ENCODE measurements at regions not wholly inside any gene's neighbourhood (a gene's known extent, or its start where the extent isn't known, plus 50 kb on each side); places are given as distances from the start of the nearest gene placed in this dataset.

DNA sequence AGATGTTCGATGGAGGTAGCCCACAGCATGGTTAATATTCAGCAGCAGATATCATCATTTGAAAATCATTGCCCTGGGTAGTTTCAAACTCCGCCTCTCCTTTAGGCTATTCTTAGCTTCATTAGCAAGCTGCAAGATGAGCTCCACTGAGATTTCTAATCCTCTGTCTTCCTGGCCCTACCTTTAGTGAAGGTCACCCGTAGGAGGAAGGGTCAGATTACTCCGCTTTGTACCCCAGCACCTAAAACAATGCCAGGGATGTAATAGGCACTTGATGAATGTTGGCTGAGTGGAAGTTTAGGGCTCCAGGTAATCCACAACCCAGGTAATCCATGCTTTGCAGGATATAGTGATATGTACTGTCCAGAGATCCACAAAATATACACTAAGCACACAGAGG lies 260.1 kb upstream of the MTNR1B start:
- DNase-seq, result no peak

DNA sequence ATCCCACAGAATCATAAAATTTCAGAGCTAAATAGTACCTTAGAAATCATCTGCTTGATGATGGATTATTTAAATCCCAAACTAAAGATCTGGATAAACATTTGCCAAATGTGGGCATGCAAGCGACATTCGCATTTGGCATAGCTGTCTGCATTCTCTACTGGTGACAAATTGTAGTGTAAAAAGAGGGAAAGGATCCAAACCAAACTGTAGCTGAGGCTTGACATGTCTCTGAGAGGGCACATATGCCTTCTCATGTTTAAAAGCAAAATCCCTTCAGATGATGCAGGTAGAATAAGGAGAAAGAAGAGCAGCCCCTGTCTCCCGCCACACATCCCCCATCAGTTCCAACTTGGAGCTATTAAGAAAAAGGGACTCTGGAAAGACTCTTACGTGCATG lies 257.5 kb upstream of the MTNR1B start:
- no peak for DNase-seq

GRCh38 chr11:92714111-92714510 lies 255.3 kb upstream of the MTNR1B start:
- DNase-seq, result no peak

DNA sequence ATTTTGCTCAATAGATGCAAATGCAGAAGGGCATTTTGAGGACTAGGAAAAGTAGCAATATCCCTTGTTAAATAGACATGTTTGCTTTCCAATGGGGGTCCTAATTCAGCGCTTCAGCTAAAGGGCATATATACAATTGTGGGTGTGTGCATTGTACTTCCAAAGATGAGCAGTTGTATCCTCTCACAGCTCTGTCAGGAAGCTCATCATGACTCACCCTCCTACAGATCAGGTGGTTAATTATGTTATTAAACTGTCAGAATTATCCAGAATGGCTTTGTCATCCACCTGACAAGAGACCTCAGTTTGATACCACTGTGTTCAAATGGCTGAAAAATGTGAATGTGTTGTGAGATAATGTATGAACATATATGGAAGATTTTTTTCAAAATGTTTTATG lies 252.2 kb upstream of the MTNR1B start:
- no peak for DNase-seq

DNA sequence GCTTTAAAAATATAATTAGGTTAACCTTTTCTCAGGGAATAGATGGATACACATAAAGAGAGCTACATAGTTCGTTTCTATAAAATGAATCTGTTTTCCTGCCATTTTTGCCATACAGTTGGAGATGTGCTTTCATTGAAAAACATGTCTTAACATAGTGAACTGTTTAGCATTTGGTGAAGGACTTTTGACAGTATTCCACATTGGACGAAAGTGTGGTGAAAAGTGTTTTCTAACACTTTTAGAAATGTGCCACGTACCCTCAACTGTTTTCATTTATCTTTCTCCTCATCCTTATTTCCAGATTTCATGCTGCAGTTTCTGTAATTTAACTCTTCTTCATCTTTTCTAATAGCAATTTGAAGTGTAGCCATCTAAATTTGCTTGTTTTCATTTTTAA lies 249.1 kb upstream of the MTNR1B start:
- DNase-seq, result no peak

DNA sequence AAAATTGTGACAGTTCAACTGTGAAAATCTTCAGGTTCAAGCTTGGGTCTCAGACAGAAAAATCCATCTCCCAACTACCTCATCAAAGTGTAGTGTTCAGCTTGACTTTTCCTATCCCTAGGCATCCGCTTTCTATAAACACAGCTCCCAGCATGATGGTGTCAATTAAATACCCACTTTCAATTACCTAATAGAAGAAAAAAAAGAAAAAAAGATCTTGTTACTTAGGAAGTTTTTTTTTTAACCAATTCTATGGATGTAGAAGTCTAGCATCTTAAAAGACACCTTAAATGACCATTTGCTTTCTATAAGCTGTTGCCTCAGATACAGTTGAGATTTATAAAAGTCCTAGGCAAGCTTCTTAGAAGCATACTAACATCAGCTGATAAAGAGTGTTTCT lies 244.1 kb upstream of the MTNR1B start:
- DNase-seq, result no peak

GRCh38 chr11:92727123-92727522 lies 242.3 kb upstream of the MTNR1B start:
- DNase-seq, result no peak

GRCh38 chr11:92727769-92728168 lies 241.7 kb upstream of the MTNR1B start:
- no peak for DNase-seq

GRCh38 chr11:92728628-92729027 lies 240.8 kb upstream of the MTNR1B start:
- DNase-seq, result no peak

DNA sequence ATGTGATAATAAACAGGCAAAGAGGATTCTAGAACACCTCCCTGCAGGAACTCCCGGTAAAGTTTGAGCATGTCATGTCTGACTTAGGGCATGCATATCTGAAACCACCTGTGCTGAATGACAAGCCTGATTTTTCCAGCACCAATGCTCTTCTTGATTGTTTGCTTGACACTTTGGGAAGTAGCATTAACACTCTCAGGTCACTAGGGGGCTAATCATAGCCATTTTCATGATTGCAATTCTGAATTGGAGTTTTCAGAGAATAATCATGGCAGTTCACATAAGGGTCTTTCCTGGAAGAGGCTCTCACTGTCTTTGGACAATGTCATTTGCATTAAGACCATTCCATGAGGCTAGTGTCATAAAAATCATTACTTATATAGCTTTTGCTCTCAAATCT lies 234.4 kb upstream of the MTNR1B start:
- DNase-seq, result no peak

GRCh38 chr11:92738276-92738675 lies 231.2 kb upstream of the MTNR1B start:
- no peak for DNase-seq

- DNase-seq, result no peak
These were observed 230.4 kb upstream of the MTNR1B start for GRCh38 chr11:92739041-92739440.

GRCh38 chr11:92739491-92739890 lies 230.0 kb upstream of the MTNR1B start:
- DNase-seq, result no peak

GRCh38 chr11:92740276-92740675 lies 229.2 kb upstream of the MTNR1B start:
- DNase-seq, result no peak

GRCh38 chr11:92744929-92745585 lies 224.4 kb upstream of the MTNR1B start:
- no peak for DNase-seq

- DNase-seq, result no peak
These were observed 218.7 kb upstream of the MTNR1B start for GRCh38 chr11:92750794-92751193.

DNA sequence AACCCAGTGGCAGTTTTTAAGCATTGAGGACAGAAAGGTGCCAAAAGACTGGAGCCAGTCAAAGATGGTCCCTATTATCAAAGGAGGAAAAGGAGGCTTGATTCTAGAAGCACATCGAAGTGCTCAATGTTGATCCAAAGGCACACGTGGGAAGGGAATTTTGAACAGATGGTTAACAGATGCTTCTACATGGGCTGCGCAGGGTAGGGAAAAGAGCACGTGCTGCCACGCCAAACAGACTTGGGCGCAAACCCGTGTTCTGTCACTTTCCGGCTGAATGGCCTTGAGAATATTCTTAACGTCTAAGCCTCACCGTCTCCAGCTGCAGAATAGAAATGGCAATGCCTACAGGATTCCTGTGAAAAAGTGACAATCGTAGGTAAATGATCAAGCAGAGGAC lies 217.9 kb upstream of the MTNR1B start:
- no peak for DNase-seq

- DNase-seq, result no peak
These were observed 217.3 kb upstream of the MTNR1B start for GRCh38 chr11:92752122-92752521.

- no peak for DNase-seq
These were observed 216.3 kb upstream of the MTNR1B start for GRCh38 chr11:92753161-92753560.

DNA sequence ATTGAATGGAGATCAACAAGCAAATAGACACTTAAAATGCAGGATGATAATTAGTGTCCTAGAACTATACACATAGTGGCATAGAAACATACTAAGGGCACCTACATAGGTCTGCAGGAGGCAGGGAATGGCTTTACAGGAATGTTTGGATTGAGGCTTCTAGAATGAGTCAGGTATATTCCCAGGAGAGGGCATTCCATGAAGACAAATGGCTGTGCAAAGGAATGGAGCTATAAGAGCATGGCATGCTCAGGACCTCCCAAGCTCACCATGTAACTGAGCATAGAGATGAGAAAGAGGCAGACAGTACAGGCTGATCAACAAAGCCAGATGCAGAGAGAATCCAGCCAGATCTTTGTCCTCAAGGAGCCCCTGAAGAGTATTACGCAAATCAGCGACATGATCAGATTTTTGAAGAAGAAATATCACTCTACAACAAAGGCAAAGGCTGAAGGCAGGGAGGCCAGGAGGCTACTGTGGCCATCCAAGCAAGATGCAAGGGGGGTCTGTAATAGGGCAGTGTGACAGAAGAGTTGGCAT lies 211.1 kb upstream of the MTNR1B start:
- no peak for DNase-seq

- no peak for DNase-seq
These were observed 209.8 kb upstream of the MTNR1B start for GRCh38 chr11:92759571-92760214.

DNA sequence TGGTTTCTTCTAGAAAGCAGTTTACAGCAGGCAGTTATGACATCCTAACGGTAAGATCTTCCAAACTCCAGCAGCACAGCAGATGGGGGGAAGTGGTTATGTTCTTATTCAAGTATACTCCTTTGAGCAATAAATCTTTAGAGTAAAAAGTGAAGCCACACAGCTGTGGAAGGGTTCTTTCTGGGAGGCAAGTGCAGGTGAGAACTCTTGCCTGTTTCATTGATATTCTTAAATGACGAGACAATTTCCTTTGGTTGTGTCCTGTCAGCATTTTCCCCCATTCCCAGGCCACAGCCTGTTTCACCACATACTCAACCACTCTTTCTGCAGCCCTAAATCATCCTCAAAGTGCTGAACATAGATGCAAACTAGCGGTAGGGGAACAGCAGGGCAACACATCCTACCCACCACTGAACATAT lies 207.3 kb upstream of the MTNR1B start:
- no peak for DNase-seq

DNA sequence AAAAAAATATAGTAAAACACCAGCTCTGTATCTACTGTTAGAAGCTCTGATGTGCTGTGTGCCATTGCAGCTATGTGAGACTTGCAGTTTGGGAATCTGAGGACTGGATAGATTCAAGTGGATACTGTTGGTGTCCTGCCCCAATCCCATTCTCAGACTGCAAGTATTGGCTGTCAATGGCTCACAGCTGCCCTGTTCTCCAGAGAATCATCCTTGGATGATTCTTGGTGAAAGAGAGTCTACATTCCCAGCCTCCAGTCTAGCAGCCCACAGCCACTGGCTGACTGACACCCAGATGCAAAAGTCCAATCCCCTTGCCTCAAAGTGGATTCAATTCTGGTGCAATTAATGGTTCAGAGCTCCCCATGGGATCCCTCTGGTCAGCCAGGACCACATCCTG lies 206.1 kb upstream of the MTNR1B start:
- no peak for DNase-seq

DNA sequence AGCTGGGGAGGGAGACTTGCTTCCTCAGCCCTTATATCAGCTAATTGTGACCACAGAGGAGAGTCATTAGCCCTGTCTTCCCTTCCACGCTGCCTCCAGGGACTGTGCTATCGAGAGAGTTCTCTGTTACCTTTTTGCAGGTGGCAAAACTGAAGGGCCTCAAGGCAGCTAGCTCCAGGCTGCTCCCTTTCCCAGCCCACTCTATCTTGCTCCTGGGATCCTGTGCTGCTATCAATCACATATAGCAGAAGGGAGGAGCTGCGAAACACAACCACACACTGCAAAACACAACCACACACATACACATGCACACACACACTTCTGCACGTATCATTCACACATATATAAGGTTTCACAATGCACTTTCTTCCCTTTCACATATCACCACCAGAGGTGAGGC lies 205.3 kb upstream of the MTNR1B start:
- no peak for DNase-seq

All from left kidney (tissue), 1 donor.